Ureter (tissue), 1 donor: ENCODE measurements at regions not wholly inside any gene's neighbourhood (a gene's known extent, or its start where the extent isn't known, plus 50 kb on each side); places are given as distances from the start of the nearest gene placed in this dataset.
"Not testable (repeated sequence)": the region's sequence is repeated elsewhere in the genome, so short reads cannot be mapped to it uniquely, and the experiment has no call there.

Experiments used
- DNase-seq: peaks from one replicate; pipeline ENCODE4 v3.0.0-alpha.2; 2020; ENCODE audit warnings: low spot score
- donor health status: DM: yes; HTN: yes; CAD: no.

- no peak for DNase-seq
These were observed 164.0 kb downstream of the ASMT start for GRCh38 chrX:1778817-1779216.

GRCh38 chrX:1779626-1780025 lies 164.8 kb downstream of the ASMT start:
- DNase-seq: no peak

GRCh38 chrX:1781766-1782165 lies 166.9 kb downstream of the ASMT start:
- DNase-seq: peak; percentile 24

GRCh38 chrX:1784773-1785172 lies 169.9 kb downstream of the ASMT start:
- DNase-seq: no peak

GRCh38 chrX:1788300-1788911 lies 173.5 kb downstream of the ASMT start:
- DNase-seq: peak; percentile 29

GRCh38 chrX:1792636-1793035 lies 177.8 kb downstream of the ASMT start:
- no peak for DNase-seq

- DNase-seq: peak; percentile 29
These were observed 179.7 kb downstream of the ASMT start for GRCh38 chrX:1794586-1794985.

- DNase-seq: no peak
These were observed 188.1 kb downstream of the ASMT start for GRCh38 chrX:1802912-1803311.

GRCh38 chrX:1803741-1804140 lies 188.9 kb downstream of the ASMT start:
- DNase-seq: peak; percentile 1

GRCh38 chrX:1807301-1807731 lies 192.5 kb downstream of the ASMT start:
- DNase-seq: peak; percentile 28

- DNase-seq: peak; percentile 6
These were observed 194.7 kb downstream of the ASMT start for GRCh38 chrX:1809581-1809980.

GRCh38 chrX:1813809-1814208 lies 198.9 kb downstream of the ASMT start:
- DNase-seq: no peak

- no peak for DNase-seq
These were observed 200.8 kb downstream of the ASMT start for GRCh38 chrX:1815456-1816175.

- not testable (repeated sequence) for DNase-seq
These were observed 201.6 kb downstream of the ASMT start for GRCh38 chrX:1816387-1816982.

GRCh38 chrX:1821846-1822245 lies 207.0 kb downstream of the ASMT start:
- no peak for DNase-seq

- no peak for DNase-seq
These were observed 210.0 kb downstream of the ASMT start for GRCh38 chrX:1824855-1825254.

- DNase-seq: no peak
These were observed 218.9 kb downstream of the ASMT start for GRCh38 chrX:1833656-1834360.

- no peak for DNase-seq
These were observed 220.2 kb downstream of the ASMT start for GRCh38 chrX:1835056-1835455.

GRCh38 chrX:1836683-1837082 lies 221.8 kb downstream of the ASMT start:
- no peak for DNase-seq

- DNase-seq: no peak
These were observed 226.9 kb downstream of the ASMT start for GRCh38 chrX:1841746-1842145.

GRCh38 chrX:1847000-1847399 lies 232.1 kb downstream of the ASMT start:
- DNase-seq: not testable (repeated sequence)

GRCh38 chrX:1847790-1848189 lies 232.9 kb downstream of the ASMT start:
- not testable (repeated sequence) for DNase-seq

- DNase-seq: no peak
These were observed 236.7 kb downstream of the ASMT start for GRCh38 chrX:1851527-1851926.
